Vagina (tissue), 2 donors: ENCODE measurements at regions not wholly inside any gene's neighbourhood (a gene's known extent, or its start where the extent isn't known, plus 50 kb on each side); places are given as distances from the start of the nearest gene placed in this dataset.

Experiments
- CTCF ChIP-seq, 3 experiments: fragments of 450-650 bp in 2 of 3; fragments of 200-600 bp in 1 of 3; sonication (generic) in 1 of 3; IDR thresholded peaks; one replicate each; pipeline ENCODE4 v1.5.1; 2017 to 2019; ENCODE audit warnings: antibody characterized with exemption in 3 of 3, mild to moderate bottlenecking in 2 of 3, moderate library complexity in 2 of 3
- POLR2A ChIP-seq, 2 donors: fragments of 450-650 bp; IDR thresholded peaks; one replicate each; pipeline ENCODE4 v1.6.1; 2017; ENCODE audit warnings: antibody characterized with exemption in 2 of 2, mild to moderate bottlenecking in 2 of 2, moderate library complexity in 2 of 2
- POLR2AphosphoS5 ChIP-seq, 2 donors: sonication (generic); formaldehyde crosslinking; IDR thresholded peaks; one replicate each; pipeline ENCODE4 v1.9.0; 2017; ENCODE audit warnings: antibody characterized with exemption in 2 of 2, mild to moderate bottlenecking in 2 of 2, low read depth in 1 of 2; ENCODE audit not compliant: insufficient read depth in 1 of 2

DNA sequence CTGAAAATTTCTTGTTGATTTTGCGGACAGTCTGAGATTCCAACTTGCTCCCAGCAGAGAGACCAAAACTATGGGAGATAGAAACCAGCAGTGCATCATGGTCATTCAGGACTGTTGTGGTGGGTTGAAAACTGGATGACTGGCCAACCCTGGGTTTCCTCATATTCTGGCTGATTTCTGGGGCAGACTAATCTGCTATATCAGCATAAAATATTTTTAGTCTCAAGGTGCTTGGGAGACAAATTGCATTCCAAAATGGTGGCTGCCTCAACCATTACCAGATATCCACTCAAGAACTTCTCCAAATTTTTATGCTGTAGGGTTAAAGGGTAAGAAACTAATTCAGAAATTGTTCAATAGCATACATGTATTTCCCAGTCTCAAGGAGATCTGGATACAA is 434.0 kb downstream of the BRINP3 start:
- no peak for TF ChIP-seq CTCF (IDR thresholded peaks at IDR 0.05)
- no peak for TF ChIP-seq POLR2A (IDR thresholded peaks at IDR 0.05)
- no peak for TF ChIP-seq POLR2AphosphoS5 (IDR thresholded peaks at IDR 0.05; ENCODE audit: insufficient read depth in 1 of 2, low read depth in 1 of 2)
